MM.1S (cell line): ENCODE measurements at regions not wholly inside any gene's neighbourhood (a gene's known extent, or its start where the extent isn't known, plus 50 kb on each side); places are given as distances from the start of the nearest gene placed in this dataset.

ENCODE experiments used
- DNase-seq: peaks from one replicate; pipeline ENCODE4 v3.0.0-alpha.2; 2015
- H2AFZ ChIP-seq: fragments of 300-600 bp; sonication (generic); 2 replicates; pipeline ENCODE4 v1.6.0; 2016; ENCODE audit warnings: antibody characterized with exemption, low read length
- H3F3A ChIP-seq: fragments of 300-600 bp; sonication (generic); 2 replicates; pipeline ENCODE4 v1.6.1; 2016; ENCODE audit warnings: mild to moderate bottlenecking, antibody characterized with exemption, low read length, moderate library complexity, mixed read lengths; ENCODE audit not compliant: insufficient read depth
- H3K27ac ChIP-seq: fragments of 300-600 bp; sonication (generic); 2 replicates; pipeline ENCODE4 v1.5.1; 2016; ENCODE audit warnings: mild to moderate bottlenecking, low read length
- H3K27me3 ChIP-seq: fragments of 300-600 bp; sonication (generic); replicated peaks from 2 replicates; pipeline ENCODE4 v1.6.0; 2016; ENCODE audit warnings: low read length; ENCODE audit not compliant: insufficient read depth
- H3K36me3 ChIP-seq: fragments of 300-600 bp; sonication (generic); replicated peaks from 2 replicates; pipeline ENCODE4 v1.6.1; 2016; ENCODE audit warnings: mild to moderate bottlenecking, low read length, mixed read lengths; ENCODE audit not compliant: insufficient read depth
- H3K4me1 ChIP-seq: fragments of 300-600 bp; sonication (generic); 2 replicates; pipeline ENCODE4 v1.6.1; 2016; ENCODE audit warnings: low read length, mixed read lengths
- H3K4me2 ChIP-seq: fragments of 300-600 bp; sonication (generic); 2 replicates; pipeline ENCODE4 v1.6.0; 2016; ENCODE audit warnings: low read depth, low read length
- H3K4me3 ChIP-seq: fragments of 300-600 bp; sonication (generic); 2 replicates; pipeline ENCODE4 v1.5.1; 2016; ENCODE audit warnings: low read length, mixed read lengths
- H3K79me2 ChIP-seq: fragments of 300-600 bp; sonication (generic); 2 replicates; pipeline ENCODE4 v1.6.1; 2016; ENCODE audit warnings: mixed run types, low read length, mixed read lengths
- H3K9ac ChIP-seq: fragments of 300-600 bp; sonication (generic); 2 replicates; pipeline ENCODE4 v1.6.1; 2016; ENCODE audit warnings: low read length, mixed read lengths
- H3K9me2 ChIP-seq: fragments of 300-600 bp; sonication (generic); replicated peaks from 2 replicates; pipeline ENCODE4 v1.6.1; 2016; ENCODE audit warnings: mild to moderate bottlenecking, low read length, mixed read lengths; ENCODE audit not compliant: insufficient read depth
- H3K9me3 ChIP-seq: fragments of 300-600 bp; sonication (generic); replicated peaks from 2 replicates; pipeline ENCODE4 v1.6.1; 2016; ENCODE audit warnings: mild to moderate bottlenecking, low read length, mixed read lengths; ENCODE audit not compliant: insufficient read depth
- H4K20me1 ChIP-seq: fragments of 300-600 bp; sonication (generic); 2 replicates; pipeline ENCODE4 v1.6.1; 2016; ENCODE audit warnings: mild to moderate bottlenecking, low read length, moderate library complexity, mixed read lengths; ENCODE audit not compliant: insufficient read depth
- EZH2 ChIP-seq: fragments of 300-600 bp; sonication (generic); optimal IDR thresholded peaks from 2 replicates; pipeline ENCODE3; 2017; ENCODE audit warnings: low read depth, mild to moderate bottlenecking, antibody characterized with exemption, low read length, mixed read lengths
- EZH2phosphoT487 ChIP-seq: fragments of 300-600 bp; sonication (generic); IDR thresholded peaks from 2 replicates; pipeline ENCODE4 v1.6.1; 2018; ENCODE audit warnings: antibody characterized with exemption, low read length
- TF ChIP-seq, protein P1 (sequence below): fragments of 300-600 bp; sonication (generic); IDR thresholded peaks from 2 replicates; pipeline ENCODE4 v1.5.1; 2016; ENCODE audit warnings: antibody characterized with exemption, low read length, mixed read lengths

DNA sequence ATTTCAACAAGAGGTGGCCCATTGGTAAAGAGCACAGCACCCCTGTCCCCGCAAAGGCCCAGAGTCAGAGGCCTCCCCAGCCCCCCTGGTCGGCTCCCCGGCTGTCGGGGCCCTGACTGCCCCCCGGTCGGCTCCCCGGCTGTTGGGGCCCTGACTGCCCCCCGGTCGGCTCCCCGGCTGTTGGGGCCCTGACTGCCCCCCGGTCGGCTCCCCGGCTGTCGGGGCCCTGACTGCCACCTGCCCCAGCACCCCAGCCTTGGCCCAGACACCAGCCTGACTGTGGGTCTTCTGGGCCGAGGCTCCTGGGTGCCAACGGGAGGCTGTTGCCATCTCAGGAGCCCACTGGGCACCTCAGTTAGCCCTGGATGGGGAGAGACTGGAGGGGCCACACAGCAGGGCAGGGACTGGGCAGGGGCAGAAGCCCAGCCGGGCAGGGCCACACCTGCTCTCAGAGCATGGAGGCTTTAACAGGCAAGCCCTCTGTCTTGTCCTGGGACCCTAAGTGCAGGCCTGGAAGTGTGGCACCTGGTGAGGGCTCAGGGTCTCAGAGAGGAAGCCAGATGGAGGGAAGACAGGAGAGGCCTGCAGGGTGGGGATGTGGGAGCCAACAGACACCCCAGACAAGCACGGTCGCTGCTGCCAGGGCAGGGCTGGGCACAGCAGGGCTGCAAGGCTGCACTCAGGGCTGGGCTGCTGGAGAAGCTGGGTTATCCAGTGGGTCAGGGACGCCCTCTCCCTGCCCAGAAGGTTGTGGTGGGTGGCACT, 56.5 kb downstream of the JAKMIP3 start:
- H3K4me3 ChIP-seq = no peak overlapping the region
- H3K9ac ChIP-seq = no peak overlapping the region
- no peaks in the 10 kb centered on the region for H3K36me3 ChIP-seq
- no peak overlapping the region for H3K27ac ChIP-seq
- TF ChIP-seq EZH2phosphoT487 (no peak), EZH2 (no peak)
- TF ChIP-seq, protein P1, sequence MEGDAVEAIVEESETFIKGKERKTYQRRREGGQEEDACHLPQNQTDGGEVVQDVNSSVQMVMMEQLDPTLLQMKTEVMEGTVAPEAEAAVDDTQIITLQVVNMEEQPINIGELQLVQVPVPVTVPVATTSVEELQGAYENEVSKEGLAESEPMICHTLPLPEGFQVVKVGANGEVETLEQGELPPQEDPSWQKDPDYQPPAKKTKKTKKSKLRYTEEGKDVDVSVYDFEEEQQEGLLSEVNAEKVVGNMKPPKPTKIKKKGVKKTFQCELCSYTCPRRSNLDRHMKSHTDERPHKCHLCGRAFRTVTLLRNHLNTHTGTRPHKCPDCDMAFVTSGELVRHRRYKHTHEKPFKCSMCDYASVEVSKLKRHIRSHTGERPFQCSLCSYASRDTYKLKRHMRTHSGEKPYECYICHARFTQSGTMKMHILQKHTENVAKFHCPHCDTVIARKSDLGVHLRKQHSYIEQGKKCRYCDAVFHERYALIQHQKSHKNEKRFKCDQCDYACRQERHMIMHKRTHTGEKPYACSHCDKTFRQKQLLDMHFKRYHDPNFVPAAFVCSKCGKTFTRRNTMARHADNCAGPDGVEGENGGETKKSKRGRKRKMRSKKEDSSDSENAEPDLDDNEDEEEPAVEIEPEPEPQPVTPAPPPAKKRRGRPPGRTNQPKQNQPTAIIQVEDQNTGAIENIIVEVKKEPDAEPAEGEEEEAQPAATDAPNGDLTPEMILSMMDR = no peak
- no peak for DNase-seq
- no peaks in the 10 kb centered on the region for H3K4me1 ChIP-seq
- no peak overlapping the region for H2AFZ ChIP-seq
- H3K79me2 ChIP-seq = no peaks in the 10 kb centered on the region
- H3K4me2 ChIP-seq = no peak overlapping the region
- H4K20me1 ChIP-seq = no peaks in the 10 kb centered on the region
- H3K9me2 ChIP-seq = no peaks in the 10 kb centered on the region
- H3K27me3 ChIP-seq = peaks cover 55% of the 10 kb centered on the region
- no peaks in the 10 kb centered on the region for H3K9me3 ChIP-seq
- no peaks in the 10 kb centered on the region for H3F3A ChIP-seq

DNA sequence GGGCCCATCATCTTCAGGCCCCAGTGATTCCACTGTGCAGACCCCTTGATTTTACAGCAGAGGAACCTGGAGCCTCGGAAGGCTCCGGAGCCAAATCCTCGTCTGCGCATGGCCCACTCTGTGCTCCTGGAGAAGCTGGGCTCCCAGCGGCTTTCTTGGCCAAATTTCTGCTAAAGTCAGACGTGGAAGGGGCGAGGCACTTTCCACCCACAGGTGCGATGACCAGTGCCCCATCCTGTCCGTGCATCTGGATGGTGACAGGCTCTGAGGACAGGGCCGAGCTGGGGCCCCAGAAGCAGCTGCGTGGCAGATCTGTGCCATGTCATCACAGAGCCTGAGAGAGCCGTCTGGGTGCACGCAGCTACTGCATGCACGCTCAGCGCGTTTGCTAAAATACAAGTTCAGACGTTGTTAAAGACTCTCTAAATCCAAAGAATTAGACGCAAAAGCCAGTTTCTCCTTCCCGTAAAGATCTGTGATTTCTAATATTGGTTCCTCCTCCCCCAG, 57.2 kb downstream of the JAKMIP3 start:
- no peak for DNase-seq

DNA sequence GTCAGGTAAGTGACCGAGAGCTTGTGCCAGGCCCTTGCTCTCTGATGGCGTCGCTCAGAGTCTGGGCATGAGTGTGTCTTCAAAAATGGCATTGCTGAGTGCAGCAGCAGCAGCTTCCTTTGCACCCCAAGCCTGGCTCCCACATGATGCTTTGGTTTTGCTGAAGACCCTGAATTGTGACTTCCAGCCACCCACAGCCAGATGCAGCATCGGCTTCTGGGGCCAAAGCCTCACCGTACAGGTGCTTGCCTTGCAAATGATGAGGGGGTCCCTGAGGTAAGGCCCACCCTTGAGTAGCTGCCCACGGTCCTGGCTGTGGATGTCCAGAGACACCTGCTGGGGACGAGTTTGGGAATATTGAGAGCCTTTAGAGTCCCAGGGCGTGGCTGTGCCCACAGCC, 57.9 kb downstream of the JAKMIP3 start:
- Histone ChIP-seq H3K4me3 (no peak overlapping the region), H3K9me3 (no peaks in the 10 kb centered on the region), H3K27me3 (peaks cover 58% of the 10 kb centered on the region), H4K20me1 (no peaks in the 10 kb centered on the region), H3K27ac (no peak overlapping the region), H2AFZ (no peak overlapping the region), H3K9me2 (no peaks in the 10 kb centered on the region), H3K9ac (no peak overlapping the region), H3K79me2 (no peaks in the 10 kb centered on the region), H3K4me1 (no peaks in the 10 kb centered on the region), H3F3A (no peaks in the 10 kb centered on the region), H3K4me2 (no peak overlapping the region), H3K36me3 (no peaks in the 10 kb centered on the region)
- TF ChIP-seq EZH2phosphoT487 (no peak), EZH2 (no peak)
- TF ChIP-seq, protein P1 = no peak
- no peak for DNase-seq

More for the DNA sequence above, 57.2 kb downstream of the JAKMIP3 start:
- no peak overlapping the region for H3K27ac ChIP-seq
- no peaks in the 10 kb centered on the region for H3K36me3 ChIP-seq
- H3K4me1 ChIP-seq = no peaks in the 10 kb centered on the region
- H3K9me3 ChIP-seq = no peaks in the 10 kb centered on the region
- no peak overlapping the region for H2AFZ ChIP-seq
- no peaks in the 10 kb centered on the region for H4K20me1 ChIP-seq
- H3K27me3 ChIP-seq = peaks cover 57% of the 10 kb centered on the region
- H3K79me2 ChIP-seq = no peaks in the 10 kb centered on the region
- H3K4me2 ChIP-seq = no peak overlapping the region
- no peak overlapping the region for H3K4me3 ChIP-seq
- no peak overlapping the region for H3K9ac ChIP-seq
- no peaks in the 10 kb centered on the region for H3F3A ChIP-seq
- TF ChIP-seq EZH2 = no peak
- H3K9me2 ChIP-seq = no peaks in the 10 kb centered on the region
